HG02852 (cell line): ENCODE measurements at regions not wholly inside any gene's neighbourhood (a gene's known extent, or its start where the extent isn't known, plus 50 kb on each side); places are given as distances from the start of the nearest gene placed in this dataset.
"Not testable (repeated sequence)": the region's sequence is repeated elsewhere in the genome, so short reads cannot be mapped to it uniquely, and the experiment has no call there.

Experiments
- ATAC-seq: cut with Tn5 transposase; IDR thresholded peaks from one replicate; pipeline ENCODE4 v1.9.1; 2021; ENCODE audit warnings: mild to moderate bottlenecking, moderate library complexity; ENCODE audit not compliant: unreplicated experiment

DNA sequence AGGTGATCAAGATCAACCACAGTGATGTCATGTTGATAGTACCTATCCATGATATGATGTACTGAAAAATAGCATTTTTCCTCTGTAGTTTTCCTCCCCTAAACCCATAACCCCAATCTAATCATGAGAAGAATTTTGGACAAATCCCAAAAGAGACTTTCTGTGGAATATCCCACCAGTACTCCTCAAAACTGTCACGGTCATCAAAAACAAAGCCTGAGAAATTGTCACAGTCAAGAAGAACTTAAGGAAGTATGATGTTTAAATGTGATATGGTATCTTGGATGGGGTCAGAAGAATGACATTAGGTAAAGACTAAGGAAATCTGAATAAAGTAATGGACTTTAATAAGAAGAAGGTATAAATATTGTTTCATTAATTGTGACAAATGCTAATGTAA lies 248.8 kb downstream of the RMST start:
- no peak for ATAC-seq

DNA sequence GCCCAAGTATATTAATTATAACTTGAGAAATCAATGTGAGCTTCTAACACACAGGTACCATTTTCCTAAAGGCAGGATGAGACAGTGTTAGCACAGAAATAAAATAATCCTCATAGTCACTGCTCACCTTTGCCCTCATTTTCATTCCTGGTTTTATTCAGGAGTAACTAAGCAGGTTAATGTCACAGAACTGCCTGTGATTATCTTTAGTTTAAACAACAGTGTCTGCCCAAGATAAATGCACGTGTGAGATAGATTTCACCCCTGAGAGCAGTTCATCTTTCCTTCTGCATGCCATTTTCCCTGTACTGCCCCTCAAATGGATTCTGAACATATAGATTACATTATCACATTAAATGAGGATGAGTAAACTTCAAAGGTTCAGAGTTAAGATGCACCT lies 250.7 kb downstream of the RMST start:
- no peak for ATAC-seq

DNA sequence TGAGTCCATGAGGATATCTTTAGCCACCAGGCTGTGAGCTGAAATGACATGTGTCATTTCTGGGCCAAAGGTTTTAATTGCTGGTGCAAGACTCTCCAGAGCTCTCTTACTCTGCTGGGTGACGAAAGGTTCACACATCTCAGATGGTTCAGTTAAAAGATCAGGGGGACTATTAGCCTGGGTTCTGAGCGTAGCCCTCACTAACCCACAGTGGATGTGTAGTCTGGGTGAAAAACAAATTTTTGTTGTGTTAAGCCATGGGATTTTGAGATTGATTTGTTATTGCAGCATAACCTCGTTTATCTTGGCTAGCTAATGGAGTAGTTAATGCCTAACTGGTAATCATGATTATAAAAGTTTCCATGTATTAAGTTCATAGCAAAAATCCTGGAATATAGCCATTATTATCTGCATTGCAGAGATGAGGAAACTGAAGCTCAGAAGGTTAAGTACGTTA lies 251.5 kb downstream of the RMST start:
- ATAC-seq = no peak

DNA sequence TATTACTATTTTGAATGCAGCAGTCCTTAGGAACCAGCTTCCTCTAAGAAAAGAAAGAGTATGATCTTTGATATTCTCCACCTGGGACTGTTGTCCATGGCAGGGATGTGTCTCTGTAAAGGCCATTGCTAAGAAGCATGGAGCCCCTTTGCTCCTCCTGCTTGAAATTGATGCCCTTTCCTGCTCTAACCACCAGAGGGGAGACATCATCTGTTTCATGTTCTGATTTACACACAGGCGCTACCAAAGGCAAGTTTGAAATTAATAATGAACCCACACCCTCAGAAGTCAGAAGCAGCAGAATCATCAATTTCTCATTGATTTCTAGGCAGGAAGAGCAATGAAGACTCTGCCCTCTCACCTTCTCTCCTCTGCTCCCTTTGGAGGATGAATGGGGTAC lies 253.8 kb downstream of the RMST start:
- ATAC-seq = no peak

- ATAC-seq = not testable (repeated sequence)
Observed at GRCh38 chr12:97723801-97724200, 261.2 kb downstream of the RMST start.

GRCh38 chr12:97745406-97746101 lies 282.9 kb downstream of the RMST start:
- no peak for ATAC-seq

DNA sequence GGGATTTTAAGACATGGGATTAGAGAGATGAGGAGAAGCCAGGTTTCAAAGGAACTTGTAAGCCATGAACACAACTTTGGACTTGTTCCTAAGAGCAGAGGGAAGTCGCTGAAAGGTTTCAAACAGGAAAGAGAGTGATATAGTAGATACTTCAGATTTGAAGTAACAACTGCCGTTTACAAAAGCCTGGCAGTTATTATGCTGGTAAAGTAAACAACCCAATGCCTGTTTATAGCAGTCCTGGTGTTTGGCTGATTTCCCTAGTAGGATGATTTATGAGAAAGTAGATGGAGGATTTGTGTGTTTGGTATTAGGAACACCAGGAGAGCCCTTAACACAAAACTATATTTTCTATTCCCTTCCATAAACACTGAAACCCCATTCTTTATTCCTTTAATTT lies 285.7 kb downstream of the RMST start:
- ATAC-seq = no peak

DNA sequence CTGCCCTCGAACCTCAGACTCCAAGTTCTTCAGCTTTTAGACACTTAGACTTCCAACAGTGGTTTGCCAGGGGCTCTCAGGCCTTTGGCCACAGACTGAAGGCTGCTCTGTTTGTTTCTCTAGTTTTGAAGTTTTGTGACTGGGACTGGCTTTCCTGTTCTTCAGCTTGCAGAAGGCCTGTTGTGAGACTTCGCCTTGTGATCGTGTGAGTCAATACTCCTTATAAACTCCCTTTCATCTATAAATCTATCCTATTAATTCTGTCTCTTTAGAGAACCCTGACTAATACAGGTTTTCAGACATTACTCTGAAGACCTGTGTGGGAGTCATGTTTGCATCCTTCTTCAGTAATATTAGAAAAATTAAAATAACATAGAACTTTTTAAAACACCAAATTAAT lies 289.1 kb downstream of the RMST start:
- ATAC-seq = no peak

GRCh38 chr12:97752129-97752528 lies 289.5 kb downstream of the RMST start:
- no peak for ATAC-seq

DNA sequence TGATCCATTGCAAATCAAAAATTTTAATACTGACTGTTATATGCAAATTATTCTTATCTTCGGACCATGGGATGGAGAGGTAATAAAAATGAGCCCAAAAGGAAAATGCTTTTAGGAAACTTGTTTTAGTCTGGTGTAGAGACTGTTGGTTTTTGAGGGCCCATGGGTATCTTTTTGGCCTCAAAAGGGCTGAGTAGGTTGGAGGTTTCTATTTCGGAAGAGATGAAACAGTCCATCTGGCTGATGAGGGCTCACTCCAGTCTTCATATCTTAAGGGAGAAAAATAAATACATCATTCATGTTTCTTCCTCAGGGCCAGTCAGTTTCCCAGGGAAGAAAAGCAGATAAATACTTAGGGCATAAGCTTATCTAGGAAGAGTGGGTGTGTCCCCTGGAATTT lies 290.7 kb downstream of the RMST start:
- ATAC-seq = no peak

DNA sequence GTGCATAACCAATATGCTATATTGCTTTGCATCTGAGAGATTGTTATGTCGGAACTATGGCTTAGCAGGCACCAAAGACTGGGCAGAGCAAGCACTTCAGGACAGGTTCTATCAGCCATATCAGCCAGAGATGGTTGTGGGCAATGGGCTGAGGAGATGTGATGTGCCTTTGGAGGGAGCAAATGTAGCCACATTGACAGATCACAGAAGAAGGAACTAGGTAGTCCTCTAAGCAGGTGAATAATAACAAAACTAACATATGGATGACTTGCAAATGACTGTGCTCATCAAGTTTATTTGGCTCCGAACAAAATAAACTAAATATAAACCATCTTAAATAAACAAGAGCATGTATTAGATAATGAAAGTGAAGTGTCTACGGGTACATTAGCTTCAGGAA lies 291.7 kb downstream of the RMST start:
- ATAC-seq = peak; percentile 71

- no peak for ATAC-seq
Observed at GRCh38 chr12:97756066-97756666, 293.6 kb downstream of the RMST start.

DNA sequence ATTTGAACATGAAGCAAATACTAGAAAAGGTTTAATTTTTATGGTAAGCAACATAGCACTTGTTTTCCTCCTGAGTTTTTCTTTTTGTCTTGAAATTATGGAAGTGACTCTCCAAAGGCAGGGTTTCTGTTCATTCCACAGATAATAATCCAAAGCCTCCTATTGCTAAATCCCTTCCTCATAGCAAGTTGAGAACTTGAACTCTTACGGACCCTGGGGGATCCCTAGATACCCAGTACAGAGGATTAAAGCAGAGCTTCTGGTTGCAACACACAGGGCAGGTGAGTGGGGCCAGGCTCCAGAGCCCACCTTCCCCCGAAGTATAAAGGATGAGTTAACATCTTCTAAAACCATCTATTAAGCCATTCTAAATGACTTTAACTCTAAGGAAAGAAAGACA lies 294.1 kb downstream of the RMST start:
- ATAC-seq = no peak

- no peak for ATAC-seq
Observed at GRCh38 chr12:97757481-97758193, 295.0 kb downstream of the RMST start.

GRCh38 chr12:97758194-97758501 lies 295.5 kb downstream of the RMST start:
- no peak for ATAC-seq

- ATAC-seq = no peak
Observed at GRCh38 chr12:97758586-97758985, 296.0 kb downstream of the RMST start.

GRCh38 chr12:97760601-97761000 lies 298.0 kb downstream of the RMST start:
- ATAC-seq = no peak

DNA sequence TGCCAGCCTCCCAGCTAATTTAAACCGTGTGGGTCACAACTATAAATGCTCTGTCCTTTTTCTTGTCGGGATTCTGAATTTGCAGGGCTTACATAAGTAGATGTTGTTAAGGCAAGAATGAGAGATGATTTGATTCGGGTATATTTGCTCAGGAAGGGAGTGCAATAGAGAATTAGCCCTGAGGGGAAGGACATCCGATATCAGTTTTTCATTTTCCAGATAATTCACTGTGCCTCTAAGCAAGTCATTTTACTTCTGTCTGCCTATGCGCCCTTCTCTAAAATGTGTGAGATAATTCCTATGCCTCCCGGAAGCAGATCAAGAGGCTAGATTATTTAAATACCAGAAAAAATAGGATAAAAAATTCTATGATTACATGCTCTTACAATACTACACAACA lies 300.5 kb downstream of the RMST start:
- ATAC-seq = no peak

DNA sequence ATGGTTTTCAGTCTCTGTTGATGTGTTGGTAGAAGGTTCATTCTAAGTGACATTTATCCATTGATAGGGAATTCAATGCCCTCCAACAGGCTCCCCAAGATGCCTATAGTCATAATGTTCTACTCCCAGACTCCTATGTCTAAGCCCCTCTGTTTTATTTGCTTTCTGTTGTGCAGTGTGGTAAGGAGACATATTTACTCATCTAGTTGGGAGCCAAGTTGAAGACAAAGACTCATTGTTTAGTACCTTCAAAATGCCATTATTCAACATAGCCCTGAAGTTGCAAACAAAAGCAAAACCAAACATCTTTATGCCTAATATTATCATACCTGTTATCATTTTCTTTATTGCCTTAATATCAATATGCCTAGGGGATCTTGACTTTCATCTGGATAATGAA lies 302.1 kb downstream of the RMST start:
- no peak for ATAC-seq

GRCh38 chr12:97767347-97767746 lies 304.7 kb downstream of the RMST start:
- no peak for ATAC-seq

DNA sequence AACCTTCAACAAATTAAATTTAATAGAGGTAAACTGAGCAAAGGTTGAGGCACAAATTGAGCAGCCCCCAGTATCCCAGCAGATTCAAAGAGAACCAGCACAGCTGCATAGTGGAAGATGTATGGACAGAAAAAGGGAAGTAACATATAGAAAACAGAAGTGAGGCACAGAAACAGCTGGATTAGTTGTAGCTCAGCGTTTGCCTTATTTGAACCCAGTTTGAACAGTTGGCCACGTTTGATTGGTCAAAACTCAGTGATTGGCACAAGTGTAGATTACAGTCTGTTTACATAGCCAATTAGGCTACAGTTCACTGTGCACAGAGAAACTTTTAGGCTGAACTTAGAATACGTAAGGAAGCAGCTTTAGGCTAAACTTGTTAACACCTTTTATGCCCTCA lies 315.5 kb downstream of the RMST start:
- no peak for ATAC-seq

DNA sequence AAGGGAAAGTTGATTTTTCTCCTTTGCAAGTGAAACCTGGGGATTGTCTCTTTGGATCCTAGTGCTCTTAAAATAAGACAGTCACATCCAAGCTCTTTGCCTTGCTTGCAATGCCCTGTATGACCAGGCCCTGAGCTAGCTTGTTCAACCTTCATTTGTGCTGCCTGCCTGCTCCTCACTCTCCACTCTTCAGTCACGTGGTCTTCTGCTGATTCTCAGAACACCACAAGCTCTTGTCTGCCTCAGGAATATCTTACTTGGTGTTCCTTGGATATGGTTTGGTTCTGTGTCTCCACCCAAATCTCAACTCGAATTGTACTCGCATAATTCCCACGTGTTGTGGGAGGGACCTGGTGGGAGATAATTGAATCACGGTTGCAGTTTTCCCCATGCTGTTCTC lies 318.7 kb downstream of the RMST start:
- no peak for ATAC-seq
